Common myeloid progenitor, CD34-positive (primary cell): ENCODE measurements at regions not wholly inside any gene's neighbourhood (a gene's known extent, or its start where the extent isn't known, plus 50 kb on each side); places are given as distances from the start of the nearest gene placed in this dataset.

Experiments used
- CTCF ChIA-PET: fragments of 350-600 bp; sonication (Branson Sonifier 250); formaldehyde crosslinking; loops from one replicate; lab custom pipeline; 2021; ENCODE audit warnings: antibody characterized with exemption; lab: Charles Lee
- POLR2A ChIA-PET: fragments of 350-600 bp; sonication (Branson Sonifier 250); formaldehyde crosslinking; loops from one replicate; lab custom pipeline; 2021; ENCODE audit warnings: antibody characterized with exemption; lab: Charles Lee
- DNase-seq, 3 donors: peaks; one replicate each; pipeline versions ENCODE4 v3.0.0 to v3.0.0-alpha.2; 2013
- H3K27ac ChIP-seq, 2 experiments: 1 replicate in 1 of 2; 2 replicates in 1 of 2; pipeline ENCODE4 v1.7.0; 2013; ENCODE audit warnings: inconsistent platforms in 2 of 2, low read length in 2 of 2, mild to moderate bottlenecking in 2 of 2, low read depth in 1 of 2, moderate library complexity in 1 of 2; ENCODE audit not compliant: severe bottlenecking in 2 of 2, insufficient read depth in 1 of 2, poor library complexity in 1 of 2
- H3K27me3 ChIP-seq, 5 experiments: replicated peaks in 2 of 5; 1 replicate in 3 of 5; 2 replicates in 2 of 5; pipeline versions ENCODE4 v1.6.1 to v1.7.0; 2013; ENCODE audit warnings: low read length in 4 of 5, mild to moderate bottlenecking in 2 of 5, moderate library complexity in 2 of 5, inconsistent platforms in 1 of 5; ENCODE audit not compliant: insufficient read depth in 5 of 5, control insufficient read depth in 4 of 5
- H3K36me3 ChIP-seq, 4 experiments: 1 replicate in 2 of 4; 2 replicates in 2 of 4; pipeline versions ENCODE4 v1.6.1 to v1.7.0; 2013; ENCODE audit warnings: low read length in 3 of 4, control low read depth in 1 of 4, mild to moderate bottlenecking in 1 of 4; ENCODE audit not compliant: control insufficient read depth in 4 of 4, insufficient read depth in 4 of 4
- H3K4me1 ChIP-seq, 4 experiments: 1 replicate in 3 of 4; 2 replicates in 1 of 4; pipeline versions ENCODE4 v1.6.1 to v1.7.1; 2013; ENCODE audit warnings: low read length in 3 of 4, mild to moderate bottlenecking in 3 of 4, control low read depth in 1 of 4, inconsistent platforms in 1 of 4, moderate library complexity in 1 of 4; ENCODE audit not compliant: control insufficient read depth in 4 of 4, insufficient read depth in 4 of 4; ENCODE audit errors: control extremely low read depth in 1 of 4
- H3K4me3 ChIP-seq, 7 experiments: 1 replicate in 4 of 7; 2 replicates in 3 of 7; pipeline versions ENCODE4 v1.5.1 to v1.7.0; 2013; ENCODE audit warnings: mild to moderate bottlenecking in 7 of 7, low read length in 6 of 7, moderate library complexity in 6 of 7, inconsistent platforms in 2 of 7, low read depth in 2 of 7, control low read depth in 1 of 7; ENCODE audit not compliant: insufficient read depth in 4 of 7, control insufficient read depth in 1 of 7; ENCODE audit errors: extremely low read depth in 1 of 7
- H3K9me3 ChIP-seq, 5 experiments: 1 replicate in 4 of 5; 2 replicates in 1 of 5; pipeline versions ENCODE4 v1.6.1 to v1.7.1; 2013; ENCODE audit warnings: low read length in 4 of 5, mild to moderate bottlenecking in 2 of 5, inconsistent platforms in 1 of 5, low read depth in 1 of 5, moderate library complexity in 1 of 5; ENCODE audit not compliant: control insufficient read depth in 4 of 5, insufficient read depth in 2 of 5; ENCODE audit errors: control extremely low read depth in 1 of 5
- WGBS: methylation state at CpG from one replicate; pipeline ENCODE4 v1.1.5; 2013; ENCODE audit not compliant: insufficient coverage; 5-methylcytosine and 5-hydroxymethylcytosine counted together

- no peak overlapping the region for H3K4me3 ChIP-seq
- ChIA-PET POLR2A (no interaction called here), CTCF (no interaction called here)
- 100% methylated on average over 2 of the region's 3 CpGs for WGBS
- H3K36me3 ChIP-seq: no peaks in the 10 kb centered on the region
- no peaks in the 10 kb centered on the region for H3K9me3 ChIP-seq
- no peaks in the 10 kb centered on the region for H3K4me1 ChIP-seq
- H3K27ac ChIP-seq: no peak overlapping the region
- no peaks in the 10 kb centered on the region for H3K27me3 ChIP-seq
- no peak for DNase-seq
Observed at GRCh38 chr13:72121466-72121865, 254.5 kb upstream of the DACH1 start.

- DNase-seq: no peak
- ChIA-PET POLR2A (no interaction called here), CTCF (no interaction called here)
- H3K27me3 ChIP-seq: no peaks in the 10 kb centered on the region
- H3K4me3 ChIP-seq: no peak overlapping the region
- H3K36me3 ChIP-seq: no peaks in the 10 kb centered on the region
- H3K9me3 ChIP-seq: no peaks in the 10 kb centered on the region
- no peak overlapping the region for H3K27ac ChIP-seq
- no CpG with 5 or more reads among the region's 2 CpGs for WGBS
- no peaks in the 10 kb centered on the region for H3K4me1 ChIP-seq
Observed at GRCh38 chr13:72120632-72121031, 253.6 kb upstream of the DACH1 start.

GRCh38 chr13:72113931-72114330, 246.9 kb upstream of the DACH1 start:
- H3K4me1 ChIP-seq: no peaks in the 10 kb centered on the region
- CTCF ChIA-PET: no interaction called here
- H3K36me3 ChIP-seq: no peaks in the 10 kb centered on the region
- H3K9me3 ChIP-seq: no peaks in the 10 kb centered on the region
- no peak for DNase-seq
- 100% methylated on average over 1 of the region's 2 CpGs for WGBS
- no peaks in the 10 kb centered on the region for H3K27me3 ChIP-seq
- POLR2A ChIA-PET: no interaction called here
- H3K27ac ChIP-seq: no peak overlapping the region
- no peak overlapping the region for H3K4me3 ChIP-seq

- Histone ChIP-seq H3K9me3 (no peaks in the 10 kb centered on the region), H3K27ac (no peak overlapping the region), H3K27me3 (no peaks in the 10 kb centered on the region), H3K4me1 (no peaks in the 10 kb centered on the region), H3K36me3 (no peaks in the 10 kb centered on the region), H3K4me3 (no peak overlapping the region)
- CTCF ChIA-PET: no interaction called here
- POLR2A ChIA-PET: no interaction called here
- DNase-seq: peak in 1 of 3 donors; percentile 0
- 100% methylated on average over 1 of the region's 1 CpG for WGBS
Observed at GRCh38 chr13:72113076-72113475, 246.1 kb upstream of the DACH1 start.

GRCh38 chr13:72112216-72112615, 245.2 kb upstream of the DACH1 start:
- no peak overlapping the region for H3K27ac ChIP-seq
- no peaks in the 10 kb centered on the region for H3K4me1 ChIP-seq
- DNase-seq: no peak
- H3K27me3 ChIP-seq: no peaks in the 10 kb centered on the region
- H3K4me3 ChIP-seq: no peak overlapping the region
- CTCF ChIA-PET: no interaction called here
- POLR2A ChIA-PET: no interaction called here
- WGBS: 100% methylated on average over 2 of the region's 2 CpGs
- H3K9me3 ChIP-seq: no peaks in the 10 kb centered on the region
- H3K36me3 ChIP-seq: no peaks in the 10 kb centered on the region

- POLR2A ChIA-PET: no interaction called here
- Histone ChIP-seq H3K4me3 (no peak overlapping the region), H3K36me3 (no peaks in the 10 kb centered on the region), H3K9me3 (peaks cover 0 to 2% (median 0%) of the 10 kb centered on the region in 5 experiments), H3K4me1 (no peaks in the 10 kb centered on the region), H3K27ac (no peak overlapping the region), H3K27me3 (no peaks in the 10 kb centered on the region)
- DNase-seq: no peak
- CTCF ChIA-PET: no interaction called here
- 98% methylated on average over 4 of the region's 4 CpGs for WGBS
Observed at GRCh38 chr13:72109863-72110262, 242.9 kb upstream of the DACH1 start.

GRCh38 chr13:72104656-72105180, 237.7 kb upstream of the DACH1 start:
- ChIA-PET CTCF (no interaction called here), POLR2A (no interaction called here)
- H3K9me3 ChIP-seq: peaks cover 0 to 2% (median 0%) of the 10 kb centered on the region in 5 experiments
- H3K4me3 ChIP-seq: no peak overlapping the region
- no peaks in the 10 kb centered on the region for H3K4me1 ChIP-seq
- DNase-seq: no peak
- H3K27me3 ChIP-seq: no peaks in the 10 kb centered on the region
- 100% methylated on average over 1 of the region's 1 CpG for WGBS
- H3K36me3 ChIP-seq: no peaks in the 10 kb centered on the region
- H3K27ac ChIP-seq: no peak overlapping the region
